Astrocyte of the hippocampus (primary cell): ENCODE measurements at regions not wholly inside any gene's neighbourhood (a gene's known extent, or its start where the extent isn't known, plus 50 kb on each side); places are given as distances from the start of the nearest gene placed in this dataset.

ENCODE experiments used
- DNase-seq: peaks from one replicate; pipeline ENCODE4 v3.0.0; 2011; ENCODE audit warnings: low read depth, low spot score

DNA sequence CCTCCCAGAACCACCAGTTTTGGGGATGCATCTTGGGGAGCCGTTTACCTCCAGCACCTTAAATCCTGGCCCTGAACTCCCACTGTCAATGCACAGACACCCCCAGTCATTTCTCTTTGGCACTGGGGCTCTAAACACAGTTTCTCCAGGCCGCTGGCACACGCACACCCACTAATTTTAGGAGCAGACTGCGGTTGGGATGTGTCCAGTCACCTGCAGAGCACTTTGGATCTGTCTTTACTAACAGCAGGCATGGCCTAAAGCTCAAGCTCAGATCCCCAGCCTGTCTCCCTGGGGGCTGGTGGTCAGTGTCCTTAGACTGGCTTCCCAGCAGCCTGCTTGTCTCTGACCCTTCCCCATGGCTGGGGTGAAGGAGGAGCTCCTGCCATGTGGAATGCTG, 49.9 kb downstream of the SYNE3 start:
- DNase-seq, result no peak

DNA sequence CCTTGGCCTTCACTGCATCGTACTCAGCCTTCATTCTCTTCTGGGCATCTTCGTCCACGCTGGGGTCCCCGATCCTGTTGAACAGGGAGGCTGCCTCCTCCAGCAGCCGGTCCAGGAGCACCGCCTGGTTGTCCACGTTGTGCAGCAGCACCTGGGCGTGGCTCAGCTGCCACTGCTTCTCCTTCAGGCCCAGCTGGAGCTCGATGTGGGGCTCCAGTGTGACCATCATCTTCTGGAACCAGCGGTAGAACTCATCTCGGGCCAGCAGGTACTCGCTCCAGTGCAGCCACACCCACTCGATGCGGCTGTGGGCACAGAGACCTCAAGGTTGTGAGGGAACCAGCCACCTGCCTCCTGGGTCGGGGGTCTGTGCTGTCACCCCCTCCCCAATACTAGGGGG, 50.5 kb downstream of the SYNE3 start:
- no peak for DNase-seq

- DNase-seq, result no peak
Measured at GRCh38 chr14:95465358-95465757, 51.1 kb downstream of the SYNE3 start.

DNA sequence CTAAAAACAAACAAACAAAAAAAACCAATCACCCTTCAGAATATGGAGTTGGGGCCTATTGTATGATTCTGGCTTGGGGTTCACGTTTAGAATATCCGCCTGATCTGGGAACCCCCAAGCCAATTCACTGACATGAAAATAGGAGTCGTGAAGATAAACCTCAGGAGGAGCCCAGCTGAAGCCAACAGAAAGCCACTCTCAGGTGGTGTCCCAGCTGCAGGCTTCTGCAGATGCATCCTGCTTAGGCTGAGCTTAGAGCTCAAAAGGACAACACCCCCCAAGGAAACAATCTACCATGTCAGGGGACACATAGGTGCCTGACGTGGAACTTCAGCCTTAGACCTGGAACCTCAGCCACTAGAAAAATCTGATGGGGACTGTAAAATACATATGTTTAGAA, 51.9 kb downstream of the SYNE3 start:
- DNase-seq, result no peak

- no peak for DNase-seq
Measured at GRCh38 chr14:95464103-95464502, 52.3 kb downstream of the SYNE3 start.

GRCh38 chr14:95463171-95463901, 53.1 kb downstream of the SYNE3 start:
- DNase-seq, result no peak

GRCh38 chr14:95462491-95462890, 54.0 kb downstream of the SYNE3 start:
- no peak for DNase-seq

DNA sequence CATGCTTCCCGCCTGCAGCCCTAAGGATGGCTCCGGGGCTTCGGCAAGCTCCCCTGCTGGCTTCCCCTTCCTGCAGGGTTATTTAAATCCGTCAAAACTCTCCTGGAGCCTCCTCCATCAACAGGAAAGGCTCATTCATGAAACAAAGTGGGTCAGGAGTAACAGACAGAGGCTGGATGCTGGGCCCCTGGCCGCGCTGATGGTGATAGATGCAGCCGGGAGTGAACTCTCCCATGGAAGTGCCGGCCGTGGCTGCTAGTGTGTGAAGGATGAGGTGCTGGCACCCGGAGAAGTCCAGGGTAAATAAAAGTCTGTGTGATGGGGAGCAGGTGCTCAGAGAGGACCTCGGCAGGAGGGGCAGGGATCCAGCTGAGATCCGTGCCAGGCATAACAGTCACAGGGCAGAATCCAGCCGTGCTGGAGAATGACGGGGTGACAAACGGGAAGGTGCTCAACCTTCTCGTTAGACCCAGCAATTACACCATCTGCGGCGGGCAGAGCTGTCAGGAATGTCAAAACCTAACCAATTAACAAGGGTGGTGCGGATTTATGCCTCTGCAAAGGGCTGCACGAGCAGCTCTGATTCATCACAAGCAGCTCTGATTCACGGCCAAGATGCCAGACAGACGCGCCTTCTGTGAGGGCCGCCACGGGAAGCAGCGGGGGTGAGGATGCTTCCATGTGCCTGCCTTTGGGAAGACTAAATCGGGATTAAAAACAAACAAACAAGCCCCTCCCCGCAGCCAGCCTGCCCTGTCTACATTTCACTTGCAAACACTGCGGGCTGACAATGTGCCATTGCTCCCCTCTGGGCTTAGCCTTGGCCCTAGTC, 55.6 kb downstream of the SYNE3 start:
- DNase-seq, result peak; percentile 93

- DNase-seq, result no peak
Measured at GRCh38 chr14:95458906-95459305, 57.5 kb downstream of the SYNE3 start.

DNA sequence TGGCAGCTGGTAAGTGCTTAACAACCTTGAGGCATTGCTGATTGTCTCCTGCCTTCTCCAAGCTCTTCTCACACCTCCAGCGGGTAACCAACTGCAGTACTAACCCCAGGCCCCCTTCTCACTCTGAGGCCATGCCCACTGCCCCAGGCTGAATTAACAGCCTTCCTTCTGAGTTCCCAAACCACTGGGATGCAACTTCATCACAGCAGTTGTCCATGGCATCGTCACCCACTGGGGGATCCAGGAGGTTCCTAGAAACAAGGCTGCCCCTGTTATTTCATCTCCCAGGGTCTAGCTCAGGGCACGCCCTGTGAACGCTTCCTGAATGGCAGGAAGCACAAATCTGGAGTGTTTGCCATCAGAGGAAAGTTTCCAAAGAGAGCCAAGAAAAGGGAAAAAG, 58.0 kb downstream of the SYNE3 start:
- DNase-seq, result no peak

DNA sequence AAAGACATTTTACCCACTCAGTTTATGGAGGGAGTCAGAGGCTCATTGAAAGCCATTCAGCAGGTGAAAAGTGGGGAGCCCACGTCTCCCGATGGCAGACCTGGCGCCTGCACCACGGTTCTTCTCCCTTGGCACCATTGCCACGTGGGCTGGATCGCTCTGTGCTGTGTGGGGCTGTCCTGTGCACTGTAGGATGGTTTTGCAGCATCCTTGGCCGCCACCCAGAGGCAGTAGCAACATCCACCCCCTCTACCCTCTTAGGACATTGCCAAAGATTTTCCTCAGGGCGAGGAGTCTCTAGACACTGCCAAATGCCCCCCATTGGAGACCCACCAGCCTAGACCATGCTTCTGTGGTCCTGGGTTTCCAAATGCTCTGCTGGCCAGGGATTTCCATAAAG, 60.2 kb downstream of the SYNE3 start:
- no peak for DNase-seq

- DNase-seq, result no peak
Measured at GRCh38 chr14:95455246-95455645, 61.2 kb downstream of the SYNE3 start.

DNA sequence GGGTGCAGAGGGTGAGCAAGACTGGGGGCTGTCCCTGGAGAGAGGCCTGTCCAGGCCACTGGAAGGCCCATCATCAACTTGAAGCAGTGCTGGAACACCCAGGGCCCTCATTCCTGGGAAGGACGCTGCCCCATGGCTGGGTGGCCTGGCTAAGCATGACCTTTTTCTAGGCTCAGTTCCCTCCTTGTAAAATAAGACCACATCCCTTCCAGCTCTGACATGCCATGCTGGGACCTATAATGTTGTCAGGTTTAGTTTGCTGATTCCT, 62.8 kb downstream of the SYNE3 start:
- no peak for DNase-seq

- DNase-seq, result no peak
Measured at GRCh38 chr14:95452893-95453712, 63.3 kb downstream of the SYNE3 start.

- no peak for DNase-seq
Measured at GRCh38 chr14:95452176-95452892, 64.1 kb downstream of the SYNE3 start.

GRCh38 chr14:95449131-95449530, 67.3 kb downstream of the SYNE3 start:
- DNase-seq, result no peak

GRCh38 chr14:95446470-95446869, 70.0 kb downstream of the SYNE3 start:
- DNase-seq, result no peak

DNA sequence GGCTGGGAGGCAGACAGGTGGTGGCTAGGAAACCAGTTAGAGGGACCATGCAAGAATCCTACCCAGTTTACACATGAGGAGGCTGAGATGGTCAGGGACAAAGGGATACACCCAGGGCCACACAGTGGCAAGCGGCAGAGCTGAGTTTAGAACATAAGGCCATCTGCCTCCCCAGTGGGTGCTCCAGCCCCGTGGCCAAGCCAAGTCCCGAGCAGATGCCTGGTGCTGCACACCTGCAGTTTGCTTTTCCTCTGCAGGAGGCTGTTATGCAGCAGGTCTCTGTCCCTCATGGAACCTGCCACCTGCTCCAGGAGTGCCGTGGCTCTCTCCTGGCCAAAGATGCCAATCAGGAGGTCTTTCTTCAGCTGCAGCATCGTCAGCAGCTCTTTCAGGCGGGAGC, 70.8 kb downstream of the SYNE3 start:
- no peak for DNase-seq

DNA sequence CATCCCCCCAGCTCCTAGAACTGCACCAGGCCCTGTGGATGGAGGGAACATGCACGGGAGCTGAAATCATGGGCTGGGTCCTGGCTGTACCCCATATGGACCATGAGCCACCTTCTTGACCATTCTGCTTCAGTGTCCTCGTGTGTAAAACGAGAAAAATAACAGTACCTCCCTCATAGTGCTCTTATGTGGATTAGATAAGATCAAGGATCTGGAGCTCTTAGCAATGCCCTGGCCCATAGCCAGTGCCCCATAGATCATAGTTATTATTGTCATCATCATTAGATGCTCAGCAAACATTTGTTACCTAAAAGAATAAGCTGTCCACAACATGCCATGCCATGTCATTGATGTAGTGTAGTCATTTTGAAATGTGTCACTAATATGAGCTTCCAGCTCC, 71.3 kb downstream of the SYNE3 start:
- no peak for DNase-seq

GRCh38 chr14:95444132-95445129, 72.0 kb downstream of the SYNE3 start:
- DNase-seq, result no peak

- DNase-seq, result peak; percentile 92
Measured at GRCh38 chr14:95442633-95443021, 73.8 kb downstream of the SYNE3 start.
